GM21360 (cell line): ENCODE measurements at regions not wholly inside any gene's neighbourhood (a gene's known extent, or its start where the extent isn't known, plus 50 kb on each side); places are given as distances from the start of the nearest gene placed in this dataset.

Experiments used
- ATAC-seq: cut with Tn5 transposase; IDR thresholded peaks from one replicate; pipeline ENCODE4 v1.9.1; 2021; ENCODE audit warnings: mild to moderate bottlenecking, moderate library complexity; ENCODE audit not compliant: unreplicated experiment

- no peak for ATAC-seq
Measured at GRCh38 chr15:61684749-61685467, 375.3 kb downstream of the VPS13C start.

DNA sequence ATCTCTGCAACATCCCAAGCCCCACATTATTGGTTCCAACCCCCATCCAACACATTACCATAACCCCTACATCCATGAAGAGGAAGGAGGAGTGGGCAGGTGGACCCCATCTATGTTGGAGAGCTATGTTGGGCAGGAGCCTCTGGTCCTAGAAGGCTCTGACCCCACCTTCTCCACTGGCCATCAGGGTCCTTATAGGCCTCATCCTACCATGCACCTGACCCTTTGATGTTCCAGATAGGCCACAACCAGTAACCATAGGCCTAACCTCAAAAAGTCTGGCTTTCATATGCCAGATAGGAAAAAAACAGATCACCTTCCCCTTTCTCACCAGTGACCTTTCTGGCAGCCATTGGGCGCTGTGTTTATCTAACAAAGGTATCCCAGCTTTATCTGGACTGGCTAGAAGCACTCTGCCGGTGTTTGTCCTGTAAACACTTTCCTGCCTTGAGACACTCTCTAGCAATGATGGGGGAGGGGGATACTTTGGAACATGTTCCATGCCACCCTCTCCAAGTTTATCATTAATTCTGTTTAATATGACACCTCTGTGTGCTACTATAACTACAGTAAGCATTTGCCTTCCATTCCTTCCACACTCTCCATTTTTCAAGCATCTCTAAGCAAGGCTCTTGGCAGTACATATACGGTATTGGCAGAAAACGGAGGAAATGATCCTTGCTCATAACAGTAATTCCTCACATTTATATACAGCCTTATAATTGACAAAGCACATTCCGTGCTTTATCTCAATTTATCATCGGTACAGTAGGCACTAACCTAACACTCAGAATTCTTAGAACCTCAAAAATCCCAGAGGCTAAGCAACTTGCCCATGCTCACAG lies 377.1 kb downstream of the VPS13C start:
- no peak for ATAC-seq

GRCh38 chr15:61681676-61682075 lies 378.6 kb downstream of the VPS13C start:
- ATAC-seq, result no peak

DNA sequence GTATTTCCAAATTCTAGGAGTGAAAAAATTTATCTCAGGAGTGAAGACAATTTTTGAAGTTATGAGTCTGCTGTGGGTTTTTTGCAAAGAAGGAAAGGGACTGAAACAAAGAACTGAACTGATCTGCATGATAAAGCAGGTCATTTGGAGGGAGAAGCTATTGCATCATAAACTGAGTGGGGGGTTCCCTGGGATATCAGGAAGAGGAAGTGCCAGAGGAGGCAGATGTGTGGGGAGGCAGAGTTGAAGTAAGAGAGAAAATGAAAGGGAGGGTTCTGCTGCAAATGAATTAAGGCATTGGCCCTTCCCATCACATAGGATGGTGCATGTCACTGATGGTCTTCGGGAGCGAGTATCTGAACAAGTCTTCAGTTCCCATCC lies 379.2 kb downstream of the VPS13C start:
- no peak for ATAC-seq

DNA sequence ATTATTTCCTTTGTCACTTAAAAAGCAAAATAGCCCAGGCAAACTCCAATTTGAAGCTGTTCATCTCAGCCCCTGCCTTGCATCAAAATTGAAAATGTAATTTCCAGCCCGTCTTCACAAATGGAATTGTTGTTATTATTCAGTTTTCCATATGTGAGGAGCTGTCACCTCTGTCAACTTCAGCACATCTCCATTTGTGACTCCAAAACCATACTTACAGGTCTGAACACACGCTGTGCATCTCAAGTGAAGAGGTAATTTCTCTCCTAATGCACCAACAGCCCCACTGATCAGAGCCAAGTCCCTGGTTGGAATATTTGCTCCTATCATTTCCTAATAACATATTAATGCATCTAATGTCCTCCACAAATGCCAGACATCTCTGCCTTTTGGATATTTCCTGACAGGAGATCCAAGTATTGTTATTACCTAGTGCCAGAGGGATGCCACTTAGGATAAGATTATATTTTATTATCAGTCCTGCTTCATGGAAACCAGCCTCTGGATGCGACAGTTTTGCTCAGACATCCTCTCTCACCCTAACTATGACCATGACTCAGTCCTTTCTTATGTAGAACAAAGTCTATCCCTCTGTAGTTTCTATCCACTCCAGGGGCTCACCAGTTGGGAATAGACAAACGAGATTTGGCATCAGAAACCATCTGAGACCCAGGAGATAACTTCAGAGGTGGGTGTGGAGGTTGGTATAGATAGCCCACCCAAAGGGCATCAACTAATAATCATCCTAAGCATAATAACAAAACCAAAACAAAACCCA lies 379.8 kb downstream of the VPS13C start:
- ATAC-seq, result no peak

- ATAC-seq, result no peak
Measured at GRCh38 chr15:61671736-61672135, 388.5 kb downstream of the VPS13C start.

- ATAC-seq, result no peak
Measured at GRCh38 chr15:61668444-61668843, 391.8 kb downstream of the VPS13C start.

- ATAC-seq, result no peak
Measured at GRCh38 chr15:61661791-61662190, 398.5 kb downstream of the VPS13C start.

- ATAC-seq, result no peak
Measured at GRCh38 chr15:61660579-61660978, 399.7 kb downstream of the VPS13C start.

DNA sequence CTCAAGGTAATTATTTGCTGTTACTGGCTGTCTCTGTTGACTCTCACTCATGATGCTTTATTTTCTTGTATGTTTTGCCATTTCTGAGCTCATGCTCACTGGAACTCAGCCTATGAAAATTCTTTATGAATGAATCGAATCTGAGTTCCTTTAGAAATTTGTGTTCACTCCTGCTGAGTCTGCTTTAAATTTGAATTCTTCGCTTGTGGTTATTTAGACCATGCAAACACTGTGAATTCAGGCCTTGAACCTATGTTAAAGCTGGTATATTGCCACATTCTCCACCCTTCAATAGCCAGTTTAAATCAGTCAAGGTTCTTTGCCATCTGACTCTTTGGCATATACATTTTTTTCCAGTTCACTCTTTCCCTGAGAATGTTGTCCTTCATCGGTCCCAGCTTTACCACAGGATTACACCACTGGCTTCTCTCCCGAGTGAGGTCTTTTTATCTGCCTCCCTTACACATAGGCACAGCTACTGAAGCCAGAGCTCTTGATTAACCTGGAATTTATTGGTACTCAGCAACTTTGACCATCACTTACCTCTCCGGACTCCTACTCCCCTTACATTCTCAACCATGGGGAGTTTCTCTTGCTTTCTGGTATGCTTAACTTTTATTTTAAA lies 400.6 kb downstream of the VPS13C start:
- ATAC-seq, result no peak

DNA sequence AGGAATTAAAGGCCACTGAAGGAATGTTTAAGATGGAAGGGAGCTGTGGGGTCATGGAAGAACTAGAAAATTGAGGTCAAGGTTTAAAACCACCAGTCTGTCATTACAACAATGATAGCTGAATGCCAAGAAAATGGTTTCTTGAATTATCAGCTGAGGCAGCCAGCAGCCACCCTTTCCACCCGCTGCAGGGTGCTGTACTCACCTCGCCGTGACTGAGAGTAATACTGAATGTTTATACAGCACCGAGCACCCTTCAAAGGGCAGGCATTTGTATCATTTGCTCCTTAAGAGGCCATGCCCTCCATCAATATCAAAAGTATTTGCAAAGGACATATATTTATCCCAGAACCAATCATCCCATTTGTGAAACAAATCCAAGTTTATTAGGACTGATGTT lies 402.8 kb downstream of the VPS13C start:
- ATAC-seq, result no peak

GRCh38 chr15:61656391-61656790 lies 403.9 kb downstream of the VPS13C start:
- no peak for ATAC-seq

- no peak for ATAC-seq
Measured at GRCh38 chr15:61655881-61656280, 404.4 kb downstream of the VPS13C start.

DNA sequence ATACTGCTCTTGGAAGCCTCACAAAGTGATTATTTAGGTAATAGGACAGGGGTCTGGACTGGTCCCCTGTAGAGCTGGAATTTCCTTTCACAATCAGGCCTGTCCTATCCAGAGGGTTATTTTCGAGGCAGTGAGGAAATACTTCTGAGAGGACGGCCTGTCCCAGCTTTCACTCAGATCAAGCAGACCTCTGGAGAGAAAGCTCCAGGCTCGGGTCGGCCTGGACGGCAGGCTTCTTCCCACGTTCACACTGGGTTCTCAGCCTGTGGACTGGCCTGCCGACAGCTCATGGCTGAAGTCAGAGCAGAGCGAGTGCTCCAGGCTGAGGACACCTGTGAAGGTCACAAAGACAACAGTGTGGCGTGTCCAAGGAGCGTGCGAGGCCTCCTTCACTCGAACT lies 405.3 kb downstream of the VPS13C start:
- ATAC-seq, result no peak

DNA sequence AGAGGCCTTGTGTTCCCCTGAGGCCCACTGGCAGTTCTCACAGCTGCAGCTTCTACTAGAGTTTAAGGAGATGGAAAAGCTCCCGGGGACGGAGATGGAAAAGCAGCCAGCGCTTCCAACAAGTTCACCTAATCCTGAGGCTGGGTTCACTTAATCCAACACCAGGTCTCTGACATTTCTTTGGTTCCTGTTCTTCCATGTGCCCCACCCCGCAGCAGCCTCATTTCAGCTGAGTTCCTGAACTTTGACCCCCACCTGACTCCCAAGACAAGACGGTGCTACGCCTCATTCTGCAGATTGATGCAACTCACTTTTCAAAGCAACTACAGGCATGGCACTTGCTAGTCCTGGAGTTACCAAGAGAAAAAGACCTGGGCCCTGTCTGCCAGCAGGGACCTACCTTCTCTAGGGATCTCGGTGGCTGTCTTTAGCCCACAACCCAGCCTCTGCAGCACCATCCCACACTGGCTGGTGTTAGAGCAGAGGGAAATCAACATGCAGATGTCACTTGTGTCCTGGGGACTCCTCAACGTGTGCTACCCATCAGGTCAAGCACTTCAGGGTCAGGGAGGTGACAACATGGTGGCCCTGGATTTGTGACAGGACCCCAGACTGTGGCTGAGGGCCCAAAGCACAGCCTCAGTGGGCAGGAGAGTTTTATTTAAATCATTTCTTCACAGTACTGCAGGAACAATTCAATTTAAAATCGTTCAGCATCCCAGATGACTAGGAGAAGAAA lies 406.1 kb downstream of the VPS13C start:
- no peak for ATAC-seq

DNA sequence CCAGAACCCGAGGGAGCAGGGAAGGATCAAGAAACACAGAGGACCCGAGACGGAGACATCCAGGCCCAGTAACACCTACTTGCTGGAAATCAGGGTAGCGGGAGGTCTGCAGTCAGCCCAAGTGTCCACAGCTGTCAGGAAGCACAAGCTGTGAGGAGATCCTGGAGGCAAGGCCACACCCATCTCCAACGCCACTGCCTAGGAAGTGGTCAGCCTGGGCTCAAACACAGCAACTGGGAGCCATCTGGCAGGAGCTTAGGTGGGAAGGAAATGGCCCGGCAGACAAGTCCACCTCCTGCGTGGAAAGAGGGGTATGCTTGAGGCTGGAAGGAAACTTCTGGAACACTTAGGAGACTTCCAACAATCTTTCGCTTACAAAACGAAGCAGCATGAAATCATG lies 407.1 kb downstream of the VPS13C start:
- ATAC-seq, result no peak

- ATAC-seq, result no peak
Measured at GRCh38 chr15:61651267-61651666, 409.0 kb downstream of the VPS13C start.

- ATAC-seq, result no peak
Measured at GRCh38 chr15:61649046-61649445, 411.2 kb downstream of the VPS13C start.

DNA sequence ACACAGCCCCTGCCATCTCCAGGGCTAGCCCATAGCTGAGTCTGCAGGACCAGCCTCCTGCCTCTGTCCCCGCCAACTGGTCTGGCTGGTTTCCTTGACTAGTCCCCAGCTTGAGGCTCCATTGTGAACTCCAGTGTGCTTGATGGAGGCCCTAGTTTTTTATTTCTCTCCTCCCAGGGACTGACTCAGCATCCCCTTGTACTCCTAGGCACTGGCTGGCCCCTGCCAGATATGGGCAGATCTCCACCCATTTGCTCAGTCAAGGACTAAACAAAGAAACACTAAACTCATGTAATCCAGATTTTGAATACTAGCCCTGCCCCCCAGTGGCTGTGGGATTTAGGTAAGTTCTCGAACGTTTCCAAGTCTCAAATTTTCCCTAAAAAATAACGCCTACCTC lies 415.4 kb upstream of the RORA start:
- ATAC-seq, result no peak

DNA sequence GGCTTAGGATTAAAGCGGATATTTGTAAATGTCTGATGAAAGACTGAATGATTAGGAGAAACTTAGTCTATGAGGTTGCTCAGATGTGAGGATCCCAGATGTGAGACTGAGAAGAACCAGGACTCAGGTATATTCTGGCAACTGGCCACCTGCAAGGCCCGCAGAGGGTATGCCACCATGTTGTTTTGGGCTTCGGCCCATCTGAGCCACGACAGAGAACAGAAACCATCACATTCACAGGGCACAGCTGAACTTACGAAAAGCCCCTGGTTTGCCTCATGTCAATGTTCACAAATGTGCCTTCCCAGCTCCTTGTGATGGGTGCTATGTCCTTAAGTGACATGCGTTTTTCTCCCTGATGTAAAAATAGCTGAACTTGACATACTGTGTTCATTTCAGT lies 412.5 kb upstream of the RORA start:
- no peak for ATAC-seq

- ATAC-seq, result no peak
Measured at GRCh38 chr15:61640756-61641155, 411.7 kb upstream of the RORA start.
